Lower leg skin (tissue), 3 donors: ENCODE measurements at regions not wholly inside any gene's neighbourhood (a gene's known extent, or its start where the extent isn't known, plus 50 kb on each side); places are given as distances from the start of the nearest gene placed in this dataset.

Experiments used
- POLR2A ChIP-seq, 2 donors: fragments of 450-650 bp; IDR thresholded peaks; one replicate each; pipeline ENCODE4 v1.6.1; 2016 to 2017; ENCODE audit warnings: antibody characterized with exemption in 2 of 2, mild to moderate bottlenecking in 1 of 2, moderate library complexity in 1 of 2
- TF ChIP-seq, protein P1 (sequence below), 3 donors: fragments of 450-650 bp; IDR thresholded peaks; one replicate each; pipeline ENCODE4 v1.5.1; 2016; ENCODE audit warnings: antibody characterized with exemption in 3 of 3, mild to moderate bottlenecking in 3 of 3, moderate library complexity in 2 of 3

DNA sequence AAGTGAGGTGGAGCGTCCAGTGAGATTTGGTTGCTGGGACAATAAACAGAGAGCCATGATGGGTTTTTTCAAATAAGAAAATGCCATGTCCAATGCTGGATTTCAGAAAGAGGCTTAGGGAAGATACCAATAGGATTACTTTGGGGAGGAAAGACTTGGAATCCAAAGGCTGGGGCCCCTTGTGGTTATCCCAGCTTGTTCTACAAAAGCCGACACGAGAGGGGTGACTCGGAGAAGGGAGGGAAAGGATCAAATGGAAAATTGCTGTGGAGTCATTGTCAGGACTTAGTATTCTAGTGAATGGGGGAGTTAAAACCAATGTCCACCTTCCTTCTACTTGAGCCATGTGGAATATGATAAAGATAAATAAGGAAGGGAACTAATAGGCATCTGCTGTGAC, 305.5 kb downstream of the SOX9 start:
- TF ChIP-seq POLR2A (IDR thresholded peaks at IDR 0.05), result no peak
- TF ChIP-seq, protein P1, sequence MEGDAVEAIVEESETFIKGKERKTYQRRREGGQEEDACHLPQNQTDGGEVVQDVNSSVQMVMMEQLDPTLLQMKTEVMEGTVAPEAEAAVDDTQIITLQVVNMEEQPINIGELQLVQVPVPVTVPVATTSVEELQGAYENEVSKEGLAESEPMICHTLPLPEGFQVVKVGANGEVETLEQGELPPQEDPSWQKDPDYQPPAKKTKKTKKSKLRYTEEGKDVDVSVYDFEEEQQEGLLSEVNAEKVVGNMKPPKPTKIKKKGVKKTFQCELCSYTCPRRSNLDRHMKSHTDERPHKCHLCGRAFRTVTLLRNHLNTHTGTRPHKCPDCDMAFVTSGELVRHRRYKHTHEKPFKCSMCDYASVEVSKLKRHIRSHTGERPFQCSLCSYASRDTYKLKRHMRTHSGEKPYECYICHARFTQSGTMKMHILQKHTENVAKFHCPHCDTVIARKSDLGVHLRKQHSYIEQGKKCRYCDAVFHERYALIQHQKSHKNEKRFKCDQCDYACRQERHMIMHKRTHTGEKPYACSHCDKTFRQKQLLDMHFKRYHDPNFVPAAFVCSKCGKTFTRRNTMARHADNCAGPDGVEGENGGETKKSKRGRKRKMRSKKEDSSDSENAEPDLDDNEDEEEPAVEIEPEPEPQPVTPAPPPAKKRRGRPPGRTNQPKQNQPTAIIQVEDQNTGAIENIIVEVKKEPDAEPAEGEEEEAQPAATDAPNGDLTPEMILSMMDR (IDR thresholded peaks at IDR 0.05), result no peak
